HuH-7.5 (cell line): ENCODE measurements at regions not wholly inside any gene's neighbourhood (a gene's known extent, or its start where the extent isn't known, plus 50 kb on each side); places are given as distances from the start of the nearest gene placed in this dataset.
"Not testable (repeated sequence)": the region's sequence is repeated elsewhere in the genome, so short reads cannot be mapped to it uniquely, and the experiment has no call there.

Experiments
- DNase-seq: peaks from one replicate; pipeline ENCODE4 v3.0.0; 2011; ENCODE audit warnings: low spot score

GRCh38 chr15:37416103-37416502, 315.8 kb upstream of the MEIS2 start:
- no peak for DNase-seq

- no peak for DNase-seq
Observed at GRCh38 chr15:37425541-37425940, 325.2 kb upstream of the MEIS2 start.

- not testable (repeated sequence) for DNase-seq
Observed at GRCh38 chr15:37427393-37427792, 327.0 kb upstream of the MEIS2 start.

GRCh38 chr15:37446921-37447320, 346.6 kb upstream of the MEIS2 start:
- no peak for DNase-seq

GRCh38 chr15:37452498-37452897, 352.1 kb upstream of the MEIS2 start:
- no peak for DNase-seq

GRCh38 chr15:37480482-37480881, 380.1 kb upstream of the MEIS2 start:
- no peak for DNase-seq

- DNase-seq: no peak
Observed at GRCh38 chr15:37481126-37481525, 380.8 kb upstream of the MEIS2 start.

GRCh38 chr15:37483779-37484178, 383.4 kb upstream of the MEIS2 start:
- DNase-seq: no peak

- DNase-seq: no peak
Observed at GRCh38 chr15:37485056-37485455, 384.7 kb upstream of the MEIS2 start.

- no peak for DNase-seq
Observed at GRCh38 chr15:37490707-37491106, 390.4 kb upstream of the MEIS2 start.

- DNase-seq: no peak
Observed at GRCh38 chr15:37516621-37517020, 416.3 kb upstream of the MEIS2 start.

- DNase-seq: no peak
Observed at GRCh38 chr15:37517191-37517895, 417.0 kb upstream of the MEIS2 start.

- no peak for DNase-seq
Observed at GRCh38 chr15:37518436-37518835, 416.0 kb upstream of the TMCO5A start.

- no peak for DNase-seq
Observed at GRCh38 chr15:37520026-37520425, 414.4 kb upstream of the TMCO5A start.

GRCh38 chr15:37520882-37521281, 413.6 kb upstream of the TMCO5A start:
- no peak for DNase-seq

- DNase-seq: no peak
Observed at GRCh38 chr15:37524601-37525000, 409.8 kb upstream of the TMCO5A start.

GRCh38 chr15:37528432-37528831, 406.0 kb upstream of the TMCO5A start:
- no peak for DNase-seq

- no peak for DNase-seq
Observed at GRCh38 chr15:37536967-37537605, 397.4 kb upstream of the TMCO5A start.

GRCh38 chr15:37537802-37538201, 396.6 kb upstream of the TMCO5A start:
- DNase-seq: no peak

GRCh38 chr15:37548116-37548515, 386.3 kb upstream of the TMCO5A start:
- no peak for DNase-seq

- DNase-seq: no peak
Observed at GRCh38 chr15:37550360-37551024, 383.9 kb upstream of the TMCO5A start.

- no peak for DNase-seq
Observed at GRCh38 chr15:37572401-37572800, 362.0 kb upstream of the TMCO5A start.

GRCh38 chr15:37574985-37575384, 359.5 kb upstream of the TMCO5A start:
- DNase-seq: no peak
